ENCODE measurements at regions not wholly inside any gene's neighbourhood (a gene's known extent, or its start where the extent isn't known, plus 50 kb on each side); places are given as distances from the start of the nearest gene placed in this dataset.

- no peak for DNase-seq (ENCODE audit: low read depth)
These were observed 297.0 kb upstream of the EDNRB start for GRCh38 chr13:78215458-78216108.

DNA sequence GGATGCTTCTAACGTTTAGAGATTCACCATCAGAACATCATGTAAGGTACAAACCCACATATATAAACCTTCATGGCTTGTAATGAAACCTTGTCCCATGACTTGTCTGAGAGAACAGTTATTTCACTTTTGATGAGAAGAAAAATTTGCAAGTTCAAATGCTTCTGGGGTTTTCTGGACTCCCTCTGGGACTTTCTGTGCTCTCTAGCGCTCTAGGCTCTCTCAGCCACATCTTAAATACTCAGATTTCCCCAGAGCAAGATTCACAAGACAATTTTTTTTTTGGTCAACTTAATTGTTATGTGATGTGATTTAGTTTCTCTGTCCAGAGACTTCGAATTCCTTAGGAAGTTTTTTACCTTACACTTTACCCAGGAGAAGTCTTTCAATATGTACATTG lies 282.8 kb upstream of the EDNRB start:
- DNase-seq (ENCODE audit: low read depth) = no peak

GRCh38 chr13:78198821-78199220 lies 280.2 kb upstream of the EDNRB start:
- DNase-seq (ENCODE audit: low read depth) = no peak

DNA sequence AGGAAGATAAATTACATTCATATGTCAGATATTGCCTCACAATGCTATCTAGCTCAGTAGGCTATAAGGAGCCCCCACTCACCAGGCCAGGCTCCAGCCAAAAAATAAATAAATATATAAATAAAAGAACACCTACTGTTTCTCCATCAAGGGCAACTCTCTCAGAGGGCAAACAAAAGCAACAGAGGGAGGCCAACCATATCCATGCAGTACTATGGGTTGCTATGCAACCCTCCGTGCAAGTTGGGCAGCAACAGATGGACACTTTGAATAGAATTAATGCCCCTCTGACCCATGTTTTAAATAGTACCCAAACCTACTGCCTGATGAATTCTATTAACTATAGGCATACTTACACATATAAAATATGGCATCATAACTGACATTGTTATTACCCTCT lies 279.8 kb upstream of the EDNRB start:
- DNase-seq (ENCODE audit: low read depth) = no peak

DNA sequence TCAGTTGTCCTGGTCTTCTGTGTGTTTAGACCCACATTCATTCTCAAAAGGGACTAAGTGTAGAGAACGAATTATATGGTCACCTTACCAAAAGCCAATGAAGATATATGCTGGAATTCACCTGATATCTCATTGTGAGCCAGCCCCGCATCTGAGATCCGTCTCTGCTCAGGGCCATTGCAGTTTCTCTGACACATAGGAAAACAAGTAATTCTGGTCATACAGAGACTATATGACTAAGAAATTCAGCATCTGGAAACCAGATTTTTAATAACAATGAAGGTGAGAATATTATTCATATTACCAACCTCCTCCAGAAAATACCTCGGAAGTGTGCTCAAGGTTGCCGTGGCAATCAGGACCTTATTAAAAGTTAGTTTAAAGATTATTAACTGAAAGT lies 278.6 kb upstream of the EDNRB start:
- no peak for DNase-seq (ENCODE audit: low read depth)

DNA sequence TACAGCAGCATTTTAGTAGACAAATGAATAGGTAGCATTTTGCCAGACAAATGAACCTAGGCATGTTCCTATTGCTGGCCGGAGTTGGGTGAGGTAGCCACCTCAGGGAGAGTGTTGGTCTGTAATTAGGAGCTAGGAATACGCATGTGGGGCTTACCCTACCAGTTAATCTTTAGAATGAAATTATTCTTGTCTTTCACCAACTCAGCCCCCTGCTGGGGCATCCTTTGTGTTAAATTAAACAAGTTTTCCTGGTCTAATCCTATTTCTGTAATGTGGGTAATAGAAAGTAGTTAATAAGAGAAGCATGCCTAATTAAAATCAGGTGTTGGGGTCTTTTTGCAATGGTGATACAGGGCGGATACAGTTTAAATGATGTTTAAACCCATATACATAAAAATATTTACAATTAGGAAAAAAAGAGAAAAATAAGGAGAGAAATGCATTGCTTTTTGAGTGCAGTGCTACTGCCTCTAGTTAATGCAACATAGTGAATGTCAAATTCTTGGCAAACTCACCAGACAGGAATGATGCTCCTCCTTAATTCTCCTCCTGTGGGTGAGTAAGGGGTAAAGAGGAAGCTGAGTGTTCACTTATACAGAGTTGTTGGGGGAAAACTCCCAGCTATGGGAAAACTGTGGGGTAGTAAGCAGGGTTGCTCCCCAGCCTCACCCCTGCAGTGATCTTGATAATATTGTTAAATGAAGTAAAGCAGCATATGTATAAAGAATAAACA lies 276.4 kb upstream of the EDNRB start:
- no peak for DNase-seq (ENCODE audit: low read depth)

- no peak for DNase-seq (ENCODE audit: low read depth)
These were observed 275.2 kb upstream of the EDNRB start for GRCh38 chr13:78193846-78194245.

DNA sequence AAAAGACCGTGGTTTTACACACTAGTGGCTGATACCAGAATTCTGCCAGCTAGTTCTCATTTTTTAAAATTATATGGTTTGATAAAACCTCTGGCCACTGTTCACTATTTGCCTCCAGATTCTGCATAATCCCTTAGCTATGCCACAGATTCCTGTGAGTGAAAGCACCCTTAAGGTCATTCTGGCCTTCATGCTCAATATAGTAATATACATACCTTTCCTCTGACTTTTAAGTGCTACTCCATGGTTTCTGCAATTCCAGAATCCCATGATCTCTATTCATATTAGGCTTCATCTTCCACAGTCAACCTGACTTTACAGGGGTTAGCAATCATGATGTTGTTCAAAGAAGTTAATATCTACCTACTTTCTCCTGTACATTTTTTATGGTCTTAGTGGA lies 274.1 kb upstream of the EDNRB start:
- no peak for DNase-seq (ENCODE audit: low read depth)

DNA sequence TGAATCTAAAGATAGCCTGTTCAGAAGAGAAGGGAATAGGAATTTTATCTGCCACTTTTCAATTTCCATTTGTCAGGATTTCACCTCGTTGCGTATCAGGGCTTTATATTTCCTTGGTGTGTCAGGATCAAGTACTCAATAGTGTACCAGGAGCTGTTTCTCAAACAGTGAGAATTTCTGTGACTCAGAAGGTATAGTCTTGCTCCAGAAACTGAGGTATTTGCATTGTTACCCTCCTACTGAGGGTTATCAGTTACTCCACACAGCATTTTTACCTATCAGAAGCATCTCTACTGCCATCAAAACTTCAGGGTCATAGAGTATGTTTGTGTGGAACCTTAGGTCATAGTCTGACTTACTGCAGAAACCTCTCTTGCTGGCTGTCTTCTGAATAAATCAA lies 271.7 kb upstream of the EDNRB start:
- DNase-seq (ENCODE audit: low read depth) = no peak

- no peak for DNase-seq (ENCODE audit: low read depth)
These were observed 269.1 kb upstream of the EDNRB start for GRCh38 chr13:78187781-78188180.

- no peak for DNase-seq (ENCODE audit: low read depth)
These were observed 267.1 kb upstream of the EDNRB start for GRCh38 chr13:78185700-78186099.

GRCh38 chr13:78183732-78184131 lies 265.1 kb upstream of the EDNRB start:
- DNase-seq (ENCODE audit: low read depth) = no peak

DNA sequence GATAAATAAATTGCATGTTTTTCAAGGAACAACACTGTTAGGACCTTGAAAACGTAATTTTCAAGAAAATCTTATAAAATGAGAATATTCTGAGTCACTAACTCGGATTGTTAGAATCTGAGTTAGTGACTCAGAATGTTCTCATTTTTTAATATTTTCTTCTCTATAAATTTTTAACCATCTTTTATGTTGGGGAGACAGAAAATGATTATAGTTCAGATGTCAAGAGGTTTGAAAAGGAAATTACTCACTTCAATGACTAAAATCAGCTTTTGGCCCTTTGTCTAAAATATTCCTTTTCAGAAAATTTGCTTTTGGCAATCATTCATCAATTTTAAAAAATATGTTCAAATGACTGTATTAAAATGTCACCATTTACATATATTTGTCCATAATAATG lies 264.2 kb upstream of the EDNRB start:
- DNase-seq (ENCODE audit: low read depth) = no peak

DNA sequence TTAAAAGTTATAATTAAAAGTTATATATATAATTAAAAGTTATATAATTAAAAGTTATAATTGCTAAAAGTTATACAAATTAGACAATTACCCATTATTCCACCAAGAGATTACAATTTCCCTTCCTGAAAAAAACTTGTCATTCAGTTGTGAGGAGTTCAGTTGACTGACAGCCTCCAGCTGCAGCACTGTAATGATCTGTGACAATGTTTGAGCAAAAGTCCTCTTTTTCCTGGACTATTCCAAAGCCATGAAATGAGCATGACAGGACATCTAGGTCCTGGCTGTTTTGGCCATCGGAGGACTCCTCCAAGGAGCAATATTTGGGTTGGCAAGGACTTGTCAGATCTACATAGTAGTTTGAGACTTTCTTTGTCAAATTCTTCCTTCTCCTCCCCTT lies 258.7 kb upstream of the EDNRB start:
- no peak for DNase-seq (ENCODE audit: low read depth)

- DNase-seq (ENCODE audit: low read depth) = no peak
These were observed 258.2 kb upstream of the EDNRB start for GRCh38 chr13:78176880-78177279.

GRCh38 chr13:78169386-78169785 lies 250.8 kb upstream of the EDNRB start:
- DNase-seq (ENCODE audit: low read depth) = no peak

DNA sequence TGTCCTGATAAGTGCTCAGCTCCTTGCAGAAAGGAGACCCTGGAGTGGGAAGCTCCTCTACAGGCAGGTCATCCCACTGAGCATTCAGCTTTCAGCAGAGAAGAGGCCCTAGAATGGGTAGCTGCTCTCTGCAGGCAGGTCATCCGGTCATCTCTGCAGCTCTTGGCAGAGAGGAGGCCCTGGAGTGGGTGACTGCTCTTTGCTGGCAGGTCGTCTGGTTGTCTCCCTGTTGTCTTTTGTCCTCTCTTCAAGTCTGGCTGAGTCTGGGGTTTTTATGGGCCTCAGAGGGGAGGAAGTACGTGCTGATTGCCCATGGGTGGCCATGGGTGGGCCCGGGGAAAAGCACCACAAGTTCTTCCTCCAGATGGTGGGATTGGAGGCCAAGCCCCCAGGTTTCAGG lies 250.3 kb upstream of the EDNRB start:
- no peak for DNase-seq (ENCODE audit: low read depth)

- no peak for DNase-seq (ENCODE audit: low read depth)
These were observed 242.6 kb upstream of the EDNRB start for GRCh38 chr13:78161266-78161665.

DNA sequence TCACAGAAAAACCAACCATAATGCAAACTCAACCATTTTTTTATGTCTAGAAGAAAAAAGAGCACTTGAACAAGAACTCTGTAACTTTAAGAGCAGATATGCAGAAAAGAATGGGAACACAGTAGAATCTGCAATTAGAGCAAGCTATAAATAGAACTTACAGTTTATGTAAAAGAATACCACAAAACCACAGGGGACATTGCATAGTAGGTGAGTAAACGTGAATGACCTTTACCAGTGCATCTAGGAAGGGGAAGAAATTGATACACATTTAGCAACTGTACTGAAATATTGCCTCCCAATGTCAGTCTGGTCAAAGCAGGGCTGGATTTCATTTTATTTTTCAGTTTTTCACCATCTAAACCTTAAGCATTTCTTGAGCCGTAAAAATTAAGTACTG lies 242.2 kb upstream of the EDNRB start:
- DNase-seq (ENCODE audit: low read depth) = no peak

DNA sequence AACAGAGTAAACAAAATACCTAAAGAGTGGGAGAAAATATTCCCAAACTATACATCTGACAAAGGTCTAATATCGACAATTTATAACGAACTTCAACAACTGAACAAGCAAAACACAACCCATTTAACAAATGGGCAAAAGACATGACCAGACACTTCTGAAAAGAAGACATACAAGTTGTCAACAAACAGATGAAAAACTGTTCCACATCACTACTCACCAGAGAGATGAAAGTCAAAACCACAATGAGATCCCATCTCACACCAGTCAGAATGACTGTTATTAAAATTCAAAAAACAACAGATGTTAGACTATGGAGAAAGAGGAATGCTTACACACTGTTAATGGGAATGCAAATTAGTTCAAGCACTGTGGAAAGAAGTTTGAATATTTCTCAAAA lies 233.8 kb upstream of the EDNRB start:
- no peak for DNase-seq (ENCODE audit: low read depth)

- DNase-seq (ENCODE audit: low read depth) = peak; percentile 9
These were observed 229.3 kb upstream of the EDNRB start for GRCh38 chr13:78147905-78148304.

DNA sequence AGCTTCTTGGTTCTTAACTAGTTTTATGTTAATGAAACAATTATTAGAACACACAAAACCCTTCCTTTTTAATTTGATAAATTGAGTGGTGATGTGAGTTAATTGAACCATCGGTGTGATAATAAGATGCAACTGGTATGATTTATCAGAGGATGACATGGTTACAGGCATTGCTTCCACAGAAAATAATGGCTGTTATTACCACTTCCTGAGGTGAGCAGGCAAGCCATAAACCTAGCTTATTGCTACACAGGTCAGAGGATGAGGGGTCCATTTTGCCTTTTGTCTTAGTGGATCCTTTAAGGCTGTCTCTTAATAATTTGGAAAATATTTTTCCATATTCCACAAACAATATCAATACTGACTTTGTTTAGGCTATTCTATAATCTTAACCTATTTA lies 226.6 kb upstream of the EDNRB start:
- no peak for DNase-seq (ENCODE audit: low read depth)

DNA sequence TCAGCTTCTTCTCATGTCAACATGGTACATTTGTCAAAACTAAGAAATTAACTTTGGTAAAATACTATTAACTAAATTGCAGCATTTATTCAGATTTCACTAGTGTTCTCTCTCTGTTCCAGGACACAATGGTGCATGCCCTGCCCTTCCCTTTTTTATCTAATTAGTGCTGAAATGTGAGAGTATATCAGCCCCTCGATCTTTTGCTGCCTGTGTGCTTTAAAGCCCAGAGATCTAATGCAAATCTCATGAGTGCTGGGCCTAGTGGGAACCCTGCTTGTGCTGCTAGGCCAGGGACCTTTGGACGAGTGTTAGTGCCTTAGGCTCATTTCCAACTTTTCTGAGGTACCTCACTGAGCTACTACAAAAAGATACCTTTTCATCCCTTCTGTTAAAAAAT lies 221.1 kb upstream of the EDNRB start:
- DNase-seq (ENCODE audit: low read depth) = no peak

GRCh38 chr13:78138756-78139155 lies 220.1 kb upstream of the EDNRB start:
- DNase-seq (ENCODE audit: low read depth) = no peak
